ENCODE measurements at regions not wholly inside any gene's neighbourhood (a gene's known extent, or its start where the extent isn't known, plus 50 kb on each side); places are given as distances from the start of the nearest gene placed in this dataset.

DNA sequence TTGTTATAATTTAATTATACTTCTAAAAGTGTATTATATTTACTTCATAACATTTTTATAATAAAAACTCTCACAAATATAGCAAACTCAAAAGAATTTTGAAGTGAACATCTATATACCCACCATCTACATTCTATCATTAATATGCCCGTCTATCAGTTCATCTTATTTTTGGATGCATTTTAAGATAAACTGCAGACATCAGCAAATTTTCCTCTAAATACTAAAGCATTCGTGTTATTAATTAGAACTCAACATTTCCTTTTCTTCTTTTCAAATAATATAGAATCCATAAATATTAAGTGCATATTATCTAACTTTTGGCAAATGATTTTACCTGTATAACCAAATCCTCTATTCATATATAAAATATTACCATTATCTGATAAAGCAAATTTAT lies 242.9 kb upstream of the BCHE start:
- intact Hi-C loops (cut with micrococcal nuclease), result no loop called here
- no peak overlapping the region for H3K27ac ChIP-seq (replicated peaks)
- no peaks in the 10 kb centered on the region for H3K4me1 ChIP-seq
- no peaks in the 10 kb centered on the region for H3K36me3 ChIP-seq
- H3K4me3 ChIP-seq, result no peak overlapping the region
- TF ChIP-seq, protein P1, sequence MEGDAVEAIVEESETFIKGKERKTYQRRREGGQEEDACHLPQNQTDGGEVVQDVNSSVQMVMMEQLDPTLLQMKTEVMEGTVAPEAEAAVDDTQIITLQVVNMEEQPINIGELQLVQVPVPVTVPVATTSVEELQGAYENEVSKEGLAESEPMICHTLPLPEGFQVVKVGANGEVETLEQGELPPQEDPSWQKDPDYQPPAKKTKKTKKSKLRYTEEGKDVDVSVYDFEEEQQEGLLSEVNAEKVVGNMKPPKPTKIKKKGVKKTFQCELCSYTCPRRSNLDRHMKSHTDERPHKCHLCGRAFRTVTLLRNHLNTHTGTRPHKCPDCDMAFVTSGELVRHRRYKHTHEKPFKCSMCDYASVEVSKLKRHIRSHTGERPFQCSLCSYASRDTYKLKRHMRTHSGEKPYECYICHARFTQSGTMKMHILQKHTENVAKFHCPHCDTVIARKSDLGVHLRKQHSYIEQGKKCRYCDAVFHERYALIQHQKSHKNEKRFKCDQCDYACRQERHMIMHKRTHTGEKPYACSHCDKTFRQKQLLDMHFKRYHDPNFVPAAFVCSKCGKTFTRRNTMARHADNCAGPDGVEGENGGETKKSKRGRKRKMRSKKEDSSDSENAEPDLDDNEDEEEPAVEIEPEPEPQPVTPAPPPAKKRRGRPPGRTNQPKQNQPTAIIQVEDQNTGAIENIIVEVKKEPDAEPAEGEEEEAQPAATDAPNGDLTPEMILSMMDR (IDR thresholded peaks at IDR 0.05; ENCODE audit: borderline replicate concordance), result no peak
- DNase-seq, result no peak
- peaks cover 10% of the 10 kb centered on the region for H3K9me3 ChIP-seq (replicated peaks)
- H3K27me3 ChIP-seq (ENCODE audit: low read depth), result no peaks in the 10 kb centered on the region

DNA sequence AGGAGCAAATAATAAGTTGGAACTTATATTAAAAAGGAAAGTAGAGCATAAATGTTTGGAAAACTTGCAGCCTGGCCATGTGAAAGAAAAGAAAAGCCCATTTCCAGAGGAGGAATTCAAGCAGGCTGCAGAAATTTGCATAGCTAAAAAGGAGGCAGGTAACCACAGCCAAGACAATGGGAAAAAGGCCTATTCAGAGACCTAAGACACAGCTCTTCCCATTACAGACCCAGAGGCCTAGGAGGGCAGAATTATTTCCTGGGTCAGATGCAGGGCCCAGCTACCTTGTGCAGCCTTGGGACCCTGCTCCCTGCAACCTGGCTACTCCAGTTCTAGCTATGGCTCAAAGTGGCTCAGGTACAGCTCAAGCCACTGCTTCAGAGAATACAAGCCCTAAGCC lies 234.6 kb upstream of the BCHE start:
- no peak for DNase-seq
- TF ChIP-seq, protein P1 (IDR thresholded peaks at IDR 0.05; ENCODE audit: borderline replicate concordance), result no peak
- Histone ChIP-seq H3K27ac (replicated peaks) (no peak overlapping the region), H3K9me3 (replicated peaks) (peaks cover 6% of the 10 kb centered on the region), H3K4me1 (no peaks in the 10 kb centered on the region), H3K27me3 (ENCODE audit: low read depth) (no peaks in the 10 kb centered on the region), H3K4me3 (no peak overlapping the region), H3K36me3 (no peaks in the 10 kb centered on the region)
- intact Hi-C loops (cut with micrococcal nuclease), result no loop called here

DNA sequence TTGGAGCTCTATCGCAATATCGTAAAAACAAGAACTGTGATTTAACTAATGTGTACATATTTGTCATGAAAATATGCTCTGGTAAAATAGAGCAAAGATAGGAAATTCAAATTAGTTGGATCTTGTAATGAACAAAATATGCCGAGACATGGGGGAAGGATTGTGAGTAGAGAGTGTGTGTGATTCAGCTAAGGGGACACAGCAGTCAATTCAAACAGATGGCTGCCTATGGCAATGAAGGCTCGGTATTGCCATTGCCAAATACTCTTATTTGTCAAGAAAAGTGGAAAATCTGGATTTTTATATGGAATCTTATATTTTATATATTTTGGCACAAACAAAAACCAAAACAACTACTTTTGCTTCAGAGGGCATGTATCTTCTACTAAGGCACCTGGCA lies 227.3 kb upstream of the BCHE start:
- TF ChIP-seq, protein P1 (IDR thresholded peaks at IDR 0.05; ENCODE audit: borderline replicate concordance), result no peak

DNA sequence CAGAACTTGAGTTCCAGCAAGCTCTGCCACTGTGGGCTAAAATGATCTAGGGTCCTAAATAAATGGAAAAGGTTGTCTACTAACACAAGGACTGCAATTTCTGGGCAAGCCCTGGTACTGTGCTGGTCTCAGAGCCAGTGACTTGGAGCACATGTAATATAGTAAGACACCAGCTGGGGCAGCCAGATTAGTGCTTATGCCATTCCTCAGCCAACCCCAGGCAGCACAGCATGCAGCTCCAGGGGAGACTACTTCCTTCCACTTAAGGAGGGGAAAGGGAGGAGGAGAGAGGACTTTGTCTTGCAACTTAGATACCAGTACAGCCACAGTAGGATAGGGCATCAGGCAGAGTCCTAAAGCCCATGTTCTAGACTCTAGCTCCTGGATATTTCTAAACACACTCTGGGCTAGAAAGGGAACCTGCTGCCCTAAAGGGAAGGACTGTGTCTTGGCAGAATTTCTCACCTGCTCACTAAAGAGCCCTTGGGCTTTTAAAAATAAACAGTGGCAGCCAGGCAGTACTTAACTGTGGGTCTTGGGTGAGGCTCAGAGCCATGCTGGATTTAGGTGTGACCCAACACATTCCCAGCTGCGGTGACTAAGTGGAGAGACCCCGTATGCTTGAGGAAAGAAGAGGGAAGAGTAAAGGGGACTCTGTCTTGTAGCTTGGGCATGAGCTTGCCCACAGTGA lies 223.7 kb upstream of the BCHE start:
- no peaks in the 10 kb centered on the region for H3K36me3 ChIP-seq
- DNase-seq, result no peak
- peaks cover 4% of the 10 kb centered on the region for H3K9me3 ChIP-seq (replicated peaks)
- TF ChIP-seq, protein P1 (IDR thresholded peaks at IDR 0.05; ENCODE audit: borderline replicate concordance), result no peak
- H3K27me3 ChIP-seq (ENCODE audit: low read depth), result no peaks in the 10 kb centered on the region
- H3K27ac ChIP-seq (replicated peaks), result no peak overlapping the region
- intact Hi-C loops (cut with micrococcal nuclease), result no loop called here
- H3K4me3 ChIP-seq, result no peak overlapping the region
- no peaks in the 10 kb centered on the region for H3K4me1 ChIP-seq

More for the DNA sequence above, 227.3 kb upstream of the BCHE start:
- no peak overlapping the region for H3K27ac ChIP-seq (replicated peaks)
- no peak overlapping the region for H3K4me3 ChIP-seq
- H3K27me3 ChIP-seq (ENCODE audit: low read depth), result no peaks in the 10 kb centered on the region
- intact Hi-C loops (cut with micrococcal nuclease), result no loop called here
- H3K9me3 ChIP-seq (replicated peaks), result no peaks in the 10 kb centered on the region
- no peak for DNase-seq
- no peaks in the 10 kb centered on the region for H3K4me1 ChIP-seq
- H3K36me3 ChIP-seq, result no peaks in the 10 kb centered on the region

DNA sequence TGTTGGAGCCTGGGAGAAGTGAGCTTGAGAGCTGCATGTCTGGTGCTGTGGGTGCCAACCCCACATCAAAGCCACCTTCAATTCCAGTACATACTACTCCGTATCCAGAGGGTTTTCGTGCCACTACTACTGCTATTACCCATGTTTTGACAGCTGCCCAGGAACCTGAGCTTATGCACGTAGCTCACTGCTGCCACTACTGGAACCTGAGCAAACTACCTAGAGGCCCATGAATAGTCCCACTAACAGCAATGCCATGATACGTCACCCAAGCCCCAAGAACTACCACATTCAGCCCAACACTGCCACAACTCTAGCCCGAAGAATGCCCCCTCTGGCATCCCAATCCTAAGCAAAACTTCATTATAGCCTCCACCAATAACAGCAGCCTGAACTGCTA lies 215.2 kb upstream of the BCHE start:
- peaks cover 13% of the 10 kb centered on the region for H3K9me3 ChIP-seq (replicated peaks)
- intact Hi-C loops (cut with micrococcal nuclease), result no loop called here
- no peak overlapping the region for H3K4me3 ChIP-seq
- no peaks in the 10 kb centered on the region for H3K27me3 ChIP-seq (ENCODE audit: low read depth)
- TF ChIP-seq, protein P1 (IDR thresholded peaks at IDR 0.05; ENCODE audit: borderline replicate concordance), result no peak
- DNase-seq, result no peak
- H3K4me1 ChIP-seq, result no peaks in the 10 kb centered on the region
- no peak overlapping the region for H3K27ac ChIP-seq (replicated peaks)
- H3K36me3 ChIP-seq, result no peaks in the 10 kb centered on the region

Data from left ventricle myocardium inferior (tissue), 1 donor.